ENCODE measurements at regions not wholly inside any gene's neighbourhood (a gene's known extent, or its start where the extent isn't known, plus 50 kb on each side); places are given as distances from the start of the nearest gene placed in this dataset.

- DNase-seq (ENCODE audit: low read depth in 1 of 2, low spot score in 1 of 2): peak; percentile 2 to 68
- H3K27ac ChIP-seq (replicated peaks): no peak overlapping the region; the same call in 1 of the 2 replicates
- no peaks in the 10 kb centered on the region for H3K27me3 ChIP-seq (ENCODE audit: insufficient read depth, poor library complexity, severe bottlenecking)
- TF ChIP-seq CTCF (IDR thresholded peaks at IDR 0.05; ENCODE audit: insufficient read depth, low read length) (no peak), REST (IDR thresholded peaks at IDR 0.05; ENCODE audit: insufficient replicate concordance, low read depth) (no peak), GABPA (IDR thresholded peaks at IDR 0.05; ENCODE audit: low read depth) (no peak), POLR2AphosphoS5 (IDR thresholded peaks at IDR 0.05; ENCODE audit: low read depth) (no peak), SPI1 (IDR thresholded peaks at IDR 0.05; ENCODE audit: borderline replicate concordance, low read depth) (no peak)
- no peak overlapping the region for H3K4me3 ChIP-seq (replicated peaks; ENCODE audit: insufficient read depth, low read length)
These were observed 69.3 kb upstream of the FN1 start for GRCh38 chr2:215505044-215505786.

- Histone ChIP-seq H3K27ac (replicated peaks) (no peak overlapping the region; the same call in 1 of the 2 replicates), H3K4me3 (replicated peaks; ENCODE audit: insufficient read depth, low read length) (no peak overlapping the region), H3K27me3 (ENCODE audit: insufficient read depth, poor library complexity, severe bottlenecking) (no peaks in the 10 kb centered on the region)
- DNase-seq (ENCODE audit: low read depth in 1 of 2, low spot score in 1 of 2): no peak
- TF ChIP-seq SPI1 (IDR thresholded peaks at IDR 0.05; ENCODE audit: borderline replicate concordance, low read depth): no peak
- no peak for TF ChIP-seq CTCF (IDR thresholded peaks at IDR 0.05; ENCODE audit: insufficient read depth, low read length)
- no peak for TF ChIP-seq REST (IDR thresholded peaks at IDR 0.05; ENCODE audit: insufficient replicate concordance, low read depth)
- TF ChIP-seq GABPA (IDR thresholded peaks at IDR 0.05; ENCODE audit: low read depth): no peak
- no peak for TF ChIP-seq POLR2AphosphoS5 (IDR thresholded peaks at IDR 0.05; ENCODE audit: low read depth)
These were observed 68.7 kb upstream of the FN1 start for GRCh38 chr2:215504547-215504946.

GRCh38 chr2:215503381-215503780 is 67.5 kb upstream of the FN1 start:
- DNase-seq (ENCODE audit: low read depth in 1 of 2, low spot score in 1 of 2): no peak
- Histone ChIP-seq H3K27me3 (ENCODE audit: insufficient read depth, poor library complexity, severe bottlenecking) (no peaks in the 10 kb centered on the region), H3K27ac (replicated peaks) (no peak overlapping the region), H3K4me3 (replicated peaks; ENCODE audit: insufficient read depth, low read length) (no peak overlapping the region)
- no peak for TF ChIP-seq CTCF (IDR thresholded peaks at IDR 0.05; ENCODE audit: insufficient read depth, low read length)

- TF ChIP-seq GABPA (IDR thresholded peaks at IDR 0.05; ENCODE audit: low read depth) (no peak), REST (IDR thresholded peaks at IDR 0.05; ENCODE audit: insufficient replicate concordance, low read depth) (no peak), SPI1 (IDR thresholded peaks at IDR 0.05; ENCODE audit: borderline replicate concordance, low read depth) (no peak), CTCF (IDR thresholded peaks at IDR 0.05; ENCODE audit: insufficient read depth, low read length) (no peak), POLR2AphosphoS5 (IDR thresholded peaks at IDR 0.05; ENCODE audit: low read depth) (no peak)
- DNase-seq (ENCODE audit: low read depth in 1 of 2, low spot score in 1 of 2): no peak
- H3K27ac ChIP-seq (replicated peaks): no peak overlapping the region
- no peak overlapping the region for H3K4me3 ChIP-seq (replicated peaks; ENCODE audit: insufficient read depth, low read length)
- no peaks in the 10 kb centered on the region for H3K27me3 ChIP-seq (ENCODE audit: insufficient read depth, poor library complexity, severe bottlenecking)
These were observed 64.6 kb upstream of the FN1 start for GRCh38 chr2:215500466-215500865.

All from HL-60 (cell line).